ENCODE measurements at regions not wholly inside any gene's neighbourhood (a gene's known extent, or its start where the extent isn't known, plus 50 kb on each side); places are given as distances from the start of the nearest gene placed in this dataset.
A peak's percentile ranks its signal among the peaks of the same experiment; 100 is the strongest.
"Not testable (repeated sequence)": the region's sequence is repeated elsewhere in the genome, so short reads cannot be mapped to it uniquely, and the experiment has no call there.

GRCh38 chr10:80957161-80957560, 419.5 kb downstream of the SH2D4B start:
- DNase-seq, result no peak

DNA sequence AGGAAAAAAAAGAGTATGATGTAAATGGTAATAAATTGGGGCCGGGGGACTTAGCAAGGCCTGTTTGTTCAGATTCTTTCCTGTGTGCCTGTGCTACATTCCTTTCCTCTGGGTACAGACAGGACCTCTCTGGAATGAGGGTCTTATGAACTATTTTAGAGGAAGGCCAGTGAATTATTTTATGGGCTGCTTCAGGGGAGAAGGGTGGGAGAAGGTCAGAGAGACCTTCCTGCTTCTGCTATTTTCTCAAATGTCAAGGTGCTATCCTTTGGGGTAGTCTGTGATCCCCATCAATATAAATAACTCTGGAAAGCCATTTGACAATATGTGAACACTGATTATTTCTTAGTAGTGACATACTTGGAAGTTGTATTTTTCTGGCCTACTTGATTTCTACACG, 426.5 kb downstream of the SH2D4B start:
- DNase-seq, result no peak

DNA sequence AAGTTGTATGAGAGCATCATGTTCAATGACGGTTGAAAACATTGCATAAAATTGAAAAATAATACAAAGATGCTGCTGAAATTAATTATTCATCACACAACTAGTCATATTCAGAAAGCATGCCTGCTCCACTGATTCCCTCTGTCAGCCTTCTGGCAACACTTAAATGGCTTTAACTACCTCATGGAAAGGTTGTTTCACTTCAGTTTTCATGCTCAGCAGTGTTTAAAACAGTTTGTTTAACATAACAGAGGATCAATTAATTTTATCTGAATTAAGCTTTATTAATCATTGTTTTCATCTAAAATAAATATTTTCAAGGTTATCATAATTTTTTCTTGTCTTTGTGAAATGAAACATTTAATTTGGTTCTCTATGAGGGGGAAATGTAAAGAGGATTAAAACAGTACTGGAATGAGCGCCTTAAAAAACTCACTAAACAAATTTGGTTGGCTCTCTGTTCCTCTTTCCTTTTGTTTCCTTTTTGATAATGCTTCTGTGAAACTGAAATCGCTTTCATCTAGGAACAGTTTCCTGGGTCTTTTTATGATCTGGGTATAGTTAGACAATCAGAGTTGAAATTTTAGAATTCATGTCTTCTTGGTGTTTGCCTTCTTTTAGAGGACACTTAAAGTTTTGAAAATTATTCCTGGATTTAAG, 427.4 kb downstream of the SH2D4B start:
- no peak for DNase-seq

- DNase-seq, result no peak
These were observed 428.8 kb downstream of the SH2D4B start for GRCh38 chr10:80966326-80966986.

DNA sequence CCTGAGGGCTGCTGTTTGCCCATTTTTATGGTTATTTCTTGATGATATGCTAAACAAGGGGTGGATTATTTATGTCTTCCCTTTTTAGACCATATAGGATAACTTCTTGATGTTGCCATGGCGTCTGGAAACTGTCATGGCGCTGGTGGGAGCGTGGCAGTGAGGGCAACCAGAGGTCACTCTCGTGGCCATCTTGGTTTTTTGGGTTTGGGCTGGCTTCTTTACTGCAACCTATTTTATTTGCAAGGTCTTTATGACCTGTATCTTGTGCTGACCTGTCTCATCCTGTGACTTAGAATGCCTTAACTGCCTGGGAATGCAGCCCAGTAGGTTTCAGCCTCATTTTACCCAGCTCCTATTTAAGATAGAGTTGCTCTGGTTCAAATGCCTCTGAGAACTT, 429.7 kb downstream of the SH2D4B start:
- DNase-seq, result not testable (repeated sequence)

- DNase-seq, result no peak
These were observed 431.2 kb downstream of the SH2D4B start for GRCh38 chr10:80968903-80969302.

- DNase-seq, result no peak
These were observed 433.8 kb downstream of the SH2D4B start for GRCh38 chr10:80971461-80971860.

DNA sequence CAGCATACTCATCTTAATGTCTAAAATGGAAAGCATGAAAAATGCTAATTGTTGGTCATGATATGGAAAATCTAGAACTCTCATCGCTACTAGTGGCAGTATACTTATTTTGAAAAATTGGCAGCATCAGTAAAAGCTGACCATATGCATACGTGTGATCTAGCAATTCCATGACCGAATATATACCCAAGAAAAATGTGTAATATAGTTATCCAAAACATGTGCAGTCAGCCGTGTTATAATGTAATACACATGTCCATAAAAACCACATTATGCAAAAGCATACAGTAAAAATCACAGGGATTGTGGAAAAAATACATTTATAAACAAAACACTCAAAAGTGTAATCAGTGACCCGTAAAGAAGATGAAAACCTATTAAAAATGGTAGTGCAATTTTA, 439.0 kb downstream of the SH2D4B start:
- no peak for DNase-seq

DNA sequence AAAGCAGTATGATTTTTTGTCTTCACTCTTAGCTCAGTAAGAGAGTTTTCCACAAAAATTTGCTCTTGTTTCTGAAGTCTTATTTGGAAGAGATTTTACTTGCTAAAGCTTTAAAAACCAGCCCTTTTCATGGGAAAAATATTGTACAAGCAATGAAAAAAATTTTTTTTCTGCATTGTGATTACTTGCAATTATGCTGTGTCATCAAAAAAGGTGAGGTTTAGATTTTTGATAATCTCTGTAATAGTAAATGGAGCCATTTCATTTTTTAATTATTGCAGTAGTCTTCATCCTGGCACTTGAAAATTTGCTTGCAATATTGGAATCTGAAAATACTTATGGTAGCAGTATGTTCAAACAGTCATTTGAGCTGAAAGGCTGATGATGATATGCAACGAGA, 447.4 kb downstream of the SH2D4B start:
- no peak for DNase-seq

DNA sequence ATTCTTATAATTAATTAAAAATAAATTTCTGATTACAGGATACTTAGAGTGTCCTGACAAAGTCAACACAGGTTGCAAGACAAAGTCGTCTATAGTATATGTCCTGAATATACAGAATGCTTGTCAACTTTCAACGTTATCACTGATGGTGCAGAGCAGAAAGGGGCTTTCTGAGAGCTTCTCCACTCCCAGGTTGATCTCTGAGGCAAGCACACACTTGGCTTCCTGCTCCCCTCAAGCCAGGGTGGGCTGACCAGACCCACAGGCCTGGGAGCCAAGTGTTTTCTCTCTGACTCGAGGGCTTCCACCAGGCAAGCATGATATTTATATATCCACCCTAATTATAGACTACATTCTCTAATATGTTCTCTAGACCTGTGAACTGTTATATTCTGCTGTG, 448.9 kb downstream of the SH2D4B start:
- no peak for DNase-seq

DNA sequence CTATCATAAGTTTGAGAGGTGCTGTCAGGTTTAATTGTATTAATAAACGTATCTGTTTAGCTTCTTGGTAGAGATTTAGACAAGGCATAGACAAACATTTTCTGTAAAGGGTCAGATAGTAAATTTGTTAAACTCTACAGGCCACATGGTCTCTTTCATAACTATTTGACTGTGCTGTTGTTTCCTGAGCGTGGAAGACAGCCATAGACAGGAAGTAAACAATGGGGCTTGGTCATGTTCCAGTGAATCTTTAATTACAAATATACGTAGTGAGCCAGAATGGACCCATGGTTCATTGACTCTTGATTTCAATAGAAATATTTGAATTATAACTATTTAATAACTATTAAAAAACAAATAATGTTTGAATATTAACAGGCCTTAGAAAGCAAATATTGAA, 451.1 kb downstream of the SH2D4B start:
- no peak for DNase-seq

- no peak for DNase-seq
These were observed 459.0 kb downstream of the SH2D4B start for GRCh38 chr10:80996615-80997193.

GRCh38 chr10:81000781-81001180, 463.1 kb downstream of the SH2D4B start:
- no peak for DNase-seq

- DNase-seq, result no peak
These were observed 464.7 kb downstream of the SH2D4B start for GRCh38 chr10:81002382-81002781.

GRCh38 chr10:81007872-81008271, 470.2 kb downstream of the SH2D4B start:
- DNase-seq, result no peak

DNA sequence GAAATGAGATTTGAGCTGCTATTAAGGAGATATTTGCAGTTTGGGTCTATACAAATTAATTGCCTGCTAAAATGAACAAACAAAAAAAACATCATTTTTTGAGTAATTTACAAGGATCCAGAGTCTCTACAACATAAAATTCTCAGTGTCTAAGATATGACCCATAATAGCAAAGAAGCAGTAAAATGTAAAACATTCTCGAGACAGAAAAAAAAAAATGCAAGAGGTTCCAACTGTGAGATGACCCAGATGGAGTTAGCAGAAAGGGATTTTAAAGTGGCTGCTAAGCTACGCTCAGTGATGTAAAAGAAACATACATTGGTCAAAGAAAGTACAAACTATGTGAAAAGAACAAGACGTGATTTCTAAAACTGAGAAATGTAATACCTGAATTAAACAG, 471.0 kb downstream of the SH2D4B start:
- DNase-seq, result no peak

DNA sequence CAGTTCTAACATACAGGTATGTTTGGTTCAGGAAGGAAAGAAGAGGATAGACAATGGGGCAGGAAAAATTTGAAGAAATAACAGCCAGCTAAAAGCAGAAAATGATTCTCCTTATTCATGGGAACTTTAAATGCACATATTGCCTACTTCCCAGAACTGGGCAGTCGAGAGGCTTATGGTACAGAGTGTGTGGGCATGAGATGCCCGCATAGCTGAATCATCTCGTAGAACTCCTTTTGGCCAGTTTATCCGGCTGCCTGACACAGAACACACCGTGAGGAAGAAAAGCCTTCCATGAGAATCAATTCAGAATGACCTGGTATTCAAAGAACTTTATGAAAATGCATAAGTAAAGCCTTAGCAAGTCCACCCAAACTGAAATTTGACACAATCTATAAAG, 471.6 kb downstream of the SH2D4B start:
- DNase-seq, result no peak

DNA sequence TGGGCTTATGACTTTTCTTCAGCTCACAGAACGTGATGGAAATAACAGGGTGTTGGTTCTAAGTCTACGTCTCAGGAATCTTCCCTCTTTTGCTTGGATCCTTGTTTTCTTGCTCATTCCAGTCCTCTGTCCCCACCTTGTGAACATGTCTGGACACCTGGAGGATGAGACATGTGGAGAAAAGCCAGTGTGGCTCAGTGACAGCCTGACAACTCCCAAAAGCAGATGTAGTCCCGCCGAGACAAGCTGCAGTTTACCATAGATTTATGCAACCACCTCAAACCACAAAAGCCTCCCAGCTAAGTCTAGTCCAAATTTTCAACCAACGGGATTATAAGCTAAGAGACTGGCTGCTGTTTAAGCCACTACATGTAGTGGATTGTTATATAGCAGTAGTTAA, 476.1 kb downstream of the SH2D4B start:
- no peak for DNase-seq

- DNase-seq, result peak; percentile 11
These were observed 481.6 kb downstream of the SH2D4B start for GRCh38 chr10:81019029-81019890.

DNA sequence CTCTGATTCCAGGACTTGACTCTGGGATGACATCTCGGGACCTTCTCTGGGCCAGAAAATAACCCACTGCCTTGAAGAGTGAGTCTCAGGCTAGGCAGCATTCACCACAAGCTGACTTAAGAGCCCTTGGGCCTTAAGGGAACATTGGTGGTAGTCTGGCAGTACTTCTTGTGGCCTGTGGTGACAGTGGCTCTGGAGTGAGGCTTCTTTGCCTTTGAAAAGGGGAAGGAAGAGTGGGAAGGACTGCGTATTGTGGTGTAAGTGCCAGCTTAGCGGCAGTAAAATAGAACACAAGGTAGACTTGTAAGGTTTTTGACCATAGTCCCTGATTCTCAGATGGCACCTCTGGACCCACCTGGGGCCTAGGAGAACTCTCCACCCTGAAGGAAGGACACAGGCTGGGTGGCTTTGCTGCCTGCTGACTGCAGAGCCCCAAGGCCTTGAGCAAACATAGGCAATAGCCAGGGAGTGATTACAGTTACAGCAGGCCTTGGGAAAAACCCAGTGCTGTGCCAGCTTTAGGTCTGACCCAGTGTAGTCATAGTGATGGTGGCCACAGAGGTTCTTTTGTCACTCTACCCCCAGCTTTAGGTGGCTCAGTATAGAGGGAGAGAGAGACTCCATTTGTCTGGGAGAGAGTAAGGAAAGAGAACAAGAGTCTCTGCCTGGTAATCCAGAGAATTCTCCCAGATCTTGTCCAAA, 483.9 kb downstream of the SH2D4B start:
- DNase-seq, result no peak

GRCh38 chr10:81026591-81026990, 488.9 kb downstream of the SH2D4B start:
- DNase-seq, result no peak

DNA sequence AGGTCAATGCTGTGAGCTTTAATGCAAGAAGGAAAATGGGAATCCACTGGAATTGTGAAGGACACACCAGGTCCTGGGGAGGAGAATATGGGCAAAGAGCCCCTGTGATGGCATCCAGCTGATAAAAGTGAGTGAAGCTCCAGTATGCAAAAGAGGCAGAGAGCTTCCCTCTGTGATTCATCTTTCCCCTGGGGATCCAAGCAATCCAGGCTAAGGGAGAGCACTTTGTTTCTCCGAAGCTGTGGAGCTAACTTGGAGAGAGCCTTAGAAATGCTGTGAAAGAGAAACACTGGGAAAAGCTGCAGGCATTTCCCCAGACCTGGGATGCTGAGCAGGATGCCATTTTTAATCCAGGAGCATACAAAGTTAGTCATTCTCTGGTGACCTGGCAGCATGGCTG, 489.5 kb downstream of the SH2D4B start:
- DNase-seq, result no peak

GRCh38 chr10:81027706-81028105, 490.0 kb downstream of the SH2D4B start:
- DNase-seq, result no peak
